HG02588 (cell line): ENCODE measurements at regions not wholly inside any gene's neighbourhood (a gene's known extent, or its start where the extent isn't known, plus 50 kb on each side); places are given as distances from the start of the nearest gene placed in this dataset.

Experiments used
- ATAC-seq: cut with Tn5 transposase; IDR thresholded peaks from one replicate; pipeline ENCODE4 v1.9.1; 2021; ENCODE audit warnings: mild to moderate bottlenecking, moderate library complexity; ENCODE audit not compliant: unreplicated experiment

DNA sequence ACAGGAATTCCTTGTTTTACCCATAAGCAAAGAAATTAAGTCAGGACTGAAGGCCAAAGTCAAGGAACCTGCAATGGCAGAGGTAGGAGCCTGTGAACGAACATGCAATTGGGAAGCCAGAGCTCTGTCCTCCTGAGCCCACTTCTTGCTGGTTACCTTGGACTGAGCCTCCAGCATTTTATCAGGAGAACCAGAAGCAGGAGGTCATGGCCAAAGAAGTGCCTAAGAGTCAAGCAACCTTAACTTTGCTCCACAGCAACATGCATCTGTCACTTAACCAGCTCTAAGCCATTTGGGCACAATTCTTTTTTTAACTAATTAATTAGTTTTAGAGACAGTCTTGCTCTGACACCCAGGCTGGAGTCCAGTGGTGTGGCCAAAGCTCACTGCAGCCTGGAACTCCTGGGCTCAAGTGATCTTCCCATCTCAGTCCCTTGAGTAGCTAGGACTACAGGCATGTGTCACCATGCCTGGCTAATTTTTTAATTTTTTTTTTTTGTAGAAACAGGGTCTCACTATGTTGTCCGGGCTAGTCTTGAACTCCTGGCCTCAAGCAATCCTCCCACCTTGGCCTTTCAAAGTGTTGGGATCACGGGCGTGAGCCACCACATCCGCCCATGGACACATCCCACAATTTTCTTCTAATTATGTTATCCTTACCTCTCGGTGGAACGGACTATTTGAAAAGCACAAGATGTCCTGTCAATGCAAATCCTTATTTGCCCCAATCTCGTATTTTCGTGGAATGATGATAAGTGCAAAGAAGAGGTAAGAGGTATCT lies 334.2 kb downstream of the CD83 start:
- no peak for ATAC-seq

DNA sequence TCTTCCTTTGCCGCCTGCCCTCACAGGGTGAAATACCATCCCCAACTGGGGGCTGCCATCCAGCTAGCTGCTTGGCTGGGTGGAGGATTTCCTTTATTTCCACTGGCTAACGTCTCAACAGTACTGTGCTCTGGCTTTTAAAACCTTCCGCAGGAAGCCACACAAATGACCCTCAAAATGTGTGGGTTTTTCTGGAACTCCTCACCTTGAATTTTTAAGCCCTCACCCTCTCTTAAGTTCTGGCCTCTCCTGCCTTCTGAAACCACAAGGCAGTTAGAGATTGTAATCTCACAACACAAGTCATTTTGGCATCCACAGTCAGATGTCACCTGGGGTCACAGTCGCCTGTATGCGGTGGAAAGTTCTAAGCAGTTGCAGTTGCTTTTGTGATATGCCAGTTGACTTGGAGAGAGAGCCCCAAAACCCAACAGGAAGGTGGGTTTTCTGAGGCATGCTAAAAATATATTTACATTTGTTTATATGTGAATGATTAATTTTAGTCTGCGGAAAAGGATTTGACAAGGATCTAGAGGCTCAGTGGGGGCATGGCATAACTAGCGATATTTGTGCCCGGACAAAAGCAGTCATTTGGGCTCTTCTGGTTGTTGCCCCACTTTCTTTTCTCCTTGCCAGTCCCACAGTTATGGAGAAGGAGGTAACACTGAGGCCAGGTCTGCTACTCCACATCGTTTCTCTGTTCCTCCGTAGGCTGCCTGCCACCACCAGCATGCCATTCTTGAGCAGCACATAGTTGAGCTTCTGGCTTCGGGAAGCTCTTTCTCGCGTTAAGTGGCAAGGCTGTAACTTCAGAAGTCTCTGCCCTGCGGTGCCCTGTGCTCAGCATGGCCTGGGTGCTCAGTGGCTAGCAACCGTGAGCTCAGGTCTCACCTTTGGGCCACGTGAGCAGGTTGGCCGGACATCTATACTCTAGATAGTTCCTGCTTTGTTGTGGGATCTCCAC lies 335.3 kb downstream of the CD83 start:
- no peak for ATAC-seq

GRCh38 chr6:14453712-14454472 lies 336.3 kb downstream of the CD83 start:
- ATAC-seq: no peak

- ATAC-seq: no peak
These were observed 336.9 kb downstream of the CD83 start for GRCh38 chr6:14454473-14454775.

- ATAC-seq: no peak
These were observed 337.9 kb downstream of the CD83 start for GRCh38 chr6:14455427-14455826.

- no peak for ATAC-seq
These were observed 338.5 kb downstream of the CD83 start for GRCh38 chr6:14455876-14456648.

DNA sequence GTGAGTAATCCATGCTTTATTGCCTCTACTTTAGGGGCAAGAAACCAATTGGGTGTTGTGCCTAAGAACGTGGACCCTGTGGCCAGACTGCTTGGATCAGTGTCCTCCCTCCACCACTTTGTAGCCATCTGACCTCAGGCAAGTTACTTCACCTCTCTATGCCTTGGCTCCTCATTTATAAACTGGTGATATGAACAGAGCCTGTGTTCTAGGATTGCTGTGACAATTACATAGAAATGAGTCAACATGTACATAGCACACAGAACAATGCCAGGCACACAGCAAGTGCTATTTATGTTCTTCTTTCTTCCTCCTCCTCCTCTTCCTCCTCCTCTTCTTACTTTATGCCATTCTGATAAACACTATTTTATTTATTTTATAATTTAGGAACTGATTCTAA lies 339.4 kb downstream of the CD83 start:
- ATAC-seq: no peak

- no peak for ATAC-seq
These were observed 341.2 kb downstream of the CD83 start for GRCh38 chr6:14458669-14459266.

- ATAC-seq: no peak
These were observed 341.7 kb downstream of the CD83 start for GRCh38 chr6:14459315-14459714.

DNA sequence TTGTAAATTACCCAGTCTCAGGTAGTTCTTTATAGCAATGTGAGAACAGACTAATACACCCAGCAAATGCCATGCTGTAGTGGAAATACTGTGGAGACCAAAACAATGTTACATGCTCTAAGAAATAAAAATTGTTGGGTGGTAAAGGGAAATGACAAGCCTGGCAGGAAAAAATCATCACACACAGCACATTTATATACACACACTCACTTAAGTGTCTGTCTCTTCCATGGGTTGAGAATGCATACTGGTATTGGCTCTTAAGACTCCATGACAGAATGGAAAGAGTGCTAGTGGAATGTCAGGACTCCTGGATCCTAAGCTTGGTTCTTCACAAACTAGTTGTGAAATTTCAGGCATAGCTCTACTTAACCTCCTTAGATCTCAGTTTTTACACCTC lies 343.0 kb downstream of the CD83 start:
- ATAC-seq: no peak

GRCh38 chr6:14462135-14462534 lies 344.6 kb downstream of the CD83 start:
- ATAC-seq: no peak

- ATAC-seq: no peak
These were observed 345.0 kb downstream of the CD83 start for GRCh38 chr6:14462566-14462965.

GRCh38 chr6:14463110-14463509 lies 345.5 kb downstream of the CD83 start:
- ATAC-seq: no peak

DNA sequence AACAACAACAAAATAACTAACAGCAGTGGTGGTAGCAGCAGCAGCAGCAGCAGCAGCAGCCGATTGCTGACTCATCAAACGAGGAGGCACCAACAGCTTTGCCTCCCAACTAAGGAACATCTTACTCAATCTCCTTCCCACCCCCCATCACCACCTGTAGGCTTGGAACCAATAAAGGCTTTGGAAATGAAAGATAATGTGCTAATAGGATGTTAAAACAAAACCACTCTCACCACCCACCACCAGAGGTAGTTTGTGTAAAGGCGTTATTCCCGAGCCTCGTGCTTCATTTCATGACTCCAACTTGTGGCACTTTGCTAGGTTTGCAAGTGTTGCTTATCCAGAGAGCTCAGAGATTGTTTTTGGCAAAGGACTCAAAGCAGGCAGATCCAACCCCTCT lies 346.5 kb downstream of the CD83 start:
- no peak for ATAC-seq

DNA sequence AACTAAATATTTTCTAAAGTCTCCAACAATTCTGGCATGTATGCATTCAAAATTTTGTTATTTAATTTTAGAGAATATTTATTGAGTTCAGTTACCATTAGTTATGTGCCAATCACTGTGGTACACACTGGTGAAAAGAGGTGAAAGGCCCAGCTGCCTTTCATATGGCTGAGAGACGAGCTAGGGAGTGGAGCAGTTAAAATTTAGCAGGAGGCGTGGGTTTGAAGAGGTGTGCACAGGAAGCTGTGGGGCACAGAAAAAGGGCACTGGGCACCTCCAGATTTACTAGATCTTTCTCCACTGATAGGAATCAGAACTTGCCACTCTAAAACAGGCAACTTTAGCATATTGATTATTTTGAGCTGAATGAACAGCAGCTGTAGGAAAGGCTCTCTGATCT lies 347.1 kb downstream of the CD83 start:
- no peak for ATAC-seq

- ATAC-seq: no peak
These were observed 348.7 kb downstream of the CD83 start for GRCh38 chr6:14466278-14466677.

DNA sequence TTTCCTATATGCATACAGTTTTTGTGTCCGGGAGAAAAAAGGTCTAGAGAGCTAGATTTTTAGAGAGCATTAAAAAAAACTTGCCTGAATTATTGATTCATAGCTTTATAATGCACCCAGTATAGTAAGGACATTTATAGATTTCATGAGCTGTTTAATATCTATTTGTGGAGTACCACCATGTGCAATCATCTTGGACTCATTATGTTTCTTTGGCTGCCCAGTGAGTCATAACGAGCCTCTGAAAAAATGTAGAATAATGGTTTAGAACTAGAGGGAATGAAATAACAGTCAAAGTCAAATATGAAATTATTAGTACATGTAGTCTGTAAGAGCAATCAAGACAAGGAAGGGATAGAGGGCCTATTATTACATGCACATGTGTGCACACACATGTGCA lies 350.0 kb downstream of the CD83 start:
- ATAC-seq: no peak

GRCh38 chr6:14468647-14469321 lies 351.2 kb downstream of the CD83 start:
- ATAC-seq: no peak

- ATAC-seq: no peak
These were observed 352.5 kb downstream of the CD83 start for GRCh38 chr6:14470101-14470500.

GRCh38 chr6:14470671-14471070 lies 353.1 kb downstream of the CD83 start:
- no peak for ATAC-seq
